DMS114 treated with DMSO at 0.1 percent for 48 hours (cell line): ENCODE measurements at regions not wholly inside any gene's neighbourhood (a gene's known extent, or its start where the extent isn't known, plus 50 kb on each side); places are given as distances from the start of the nearest gene placed in this dataset.

Experiments
- DNase-seq: peaks from one replicate; lab custom pipeline; 2025; ENCODE audit not compliant: unreplicated experiment; lab: John Stamatoyannopoulos, UW

GRCh38 chr11:57100638-57101331 is 81.0 kb upstream of the LRRC55 start:
- no peak for DNase-seq

DNA sequence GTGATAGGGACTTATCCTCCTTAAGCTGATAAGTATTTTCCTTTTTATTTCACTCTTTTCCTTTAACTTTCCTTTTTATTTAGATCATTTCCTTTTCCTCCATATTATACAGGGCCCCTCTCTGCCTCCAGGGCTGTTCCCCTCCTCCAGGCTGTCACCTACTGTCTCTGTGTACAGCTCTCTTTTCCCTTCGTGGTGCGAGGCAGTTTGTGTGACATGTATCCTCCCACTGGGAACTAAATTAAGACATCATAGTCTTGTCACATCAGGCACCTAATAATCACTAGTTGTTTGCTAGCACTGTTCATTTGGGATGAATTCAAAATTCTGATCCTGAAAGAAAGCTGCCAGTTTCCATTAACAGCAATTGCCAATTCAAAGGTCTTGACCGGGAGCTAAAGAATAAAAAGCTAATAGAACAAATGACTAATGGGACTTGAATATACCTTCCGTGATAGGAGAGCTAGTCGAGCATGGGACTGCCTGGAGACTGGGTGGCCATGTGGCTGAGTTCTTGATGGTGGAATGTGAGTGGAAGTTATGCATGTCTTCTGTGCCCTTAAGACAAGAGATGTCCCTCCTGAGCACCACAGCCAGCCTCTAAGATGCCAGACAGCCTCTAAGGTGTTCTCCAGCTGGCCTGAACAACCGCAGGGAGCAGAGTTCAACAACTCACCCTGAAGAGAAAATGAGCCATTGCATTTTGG is 77.7 kb upstream of the LRRC55 start:
- DNase-seq: no peak

DNA sequence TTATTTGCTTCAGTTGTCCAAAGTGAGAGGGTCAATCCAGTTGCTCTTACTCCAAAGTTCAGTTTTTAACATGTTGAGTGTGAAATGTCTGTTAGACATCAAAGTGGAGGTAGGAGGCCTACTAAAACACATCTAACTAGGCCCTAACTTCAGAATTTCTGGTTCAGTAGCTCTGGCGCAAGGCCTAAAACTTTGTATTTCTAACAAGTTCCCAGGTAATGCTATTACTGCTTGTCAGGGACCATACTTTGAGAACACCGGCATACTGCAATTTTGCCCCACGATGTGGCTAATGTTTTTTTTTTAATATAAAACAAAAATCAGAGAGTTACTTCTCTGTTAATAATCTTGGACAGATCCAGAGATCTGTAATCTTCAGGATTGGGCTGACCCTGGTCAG is 72.4 kb upstream of the LRRC55 start:
- DNase-seq: no peak

GRCh38 chr11:57111619-57112018 is 70.1 kb upstream of the LRRC55 start:
- DNase-seq: no peak

- peak; percentile 3 for DNase-seq
Observed at GRCh38 chr11:57116654-57117053, 65.1 kb upstream of the LRRC55 start.

DNA sequence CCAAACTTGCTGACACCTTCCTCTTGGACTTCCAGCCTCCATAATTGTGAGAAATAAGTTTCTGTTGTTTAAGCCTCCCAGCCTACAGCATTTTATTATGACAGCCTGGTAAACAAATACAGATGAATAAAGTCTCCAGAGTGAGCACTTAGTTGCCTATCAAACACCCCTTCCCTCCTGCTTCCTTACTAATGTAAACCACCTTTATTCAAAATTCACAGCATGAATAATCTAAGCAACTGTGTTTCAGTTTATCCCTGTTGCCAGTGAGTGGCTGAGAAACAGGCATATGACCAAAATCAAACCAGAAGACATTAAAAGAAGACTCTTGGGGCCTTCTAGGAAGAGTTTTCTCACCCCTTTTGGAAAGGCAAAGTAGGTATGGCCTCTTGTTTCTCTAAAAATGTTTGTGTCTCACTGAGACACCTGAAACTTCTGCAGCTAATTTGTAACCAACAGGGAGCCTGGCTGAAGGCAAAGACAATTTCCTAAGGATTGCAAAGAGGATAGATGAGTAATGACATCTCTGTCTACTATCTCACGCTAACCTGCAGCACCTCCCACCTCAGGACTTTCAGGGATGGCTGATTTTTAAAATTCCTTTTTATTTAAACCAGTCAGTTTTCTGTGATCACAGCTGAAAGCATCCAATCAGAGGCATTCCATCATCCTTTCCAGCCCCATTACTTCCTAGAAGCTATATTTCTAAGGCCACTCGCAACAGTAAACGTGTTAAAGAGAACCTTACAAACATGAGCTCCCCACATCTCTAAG is 61.4 kb upstream of the LRRC55 start:
- DNase-seq: no peak

GRCh38 chr11:57121996-57122395 is 59.8 kb upstream of the LRRC55 start:
- no peak for DNase-seq

GRCh38 chr11:57123590-57123989 is 58.2 kb upstream of the LRRC55 start:
- no peak for DNase-seq

GRCh38 chr11:57124505-57124904 is 57.2 kb upstream of the LRRC55 start:
- no peak for DNase-seq

GRCh38 chr11:57124917-57125316 is 56.8 kb upstream of the LRRC55 start:
- no peak for DNase-seq

- DNase-seq: no peak
Observed at GRCh38 chr11:57126766-57127400, 54.9 kb upstream of the LRRC55 start.

GRCh38 chr11:57131080-57131790 is 50.5 kb upstream of the LRRC55 start:
- DNase-seq: no peak
